NCI-H510A treated with DMSO at 0.1 percent for 48 hours (cell line): ENCODE measurements at regions not wholly inside any gene's neighbourhood (a gene's known extent, or its start where the extent isn't known, plus 50 kb on each side); places are given as distances from the start of the nearest gene placed in this dataset.
"Not testable (repeated sequence)": the region's sequence is repeated elsewhere in the genome, so short reads cannot be mapped to it uniquely, and the experiment has no call there.

Source experiments
- DNase-seq: peaks from one replicate; lab custom pipeline; 2025; lab: John Stamatoyannopoulos, UW

DNA sequence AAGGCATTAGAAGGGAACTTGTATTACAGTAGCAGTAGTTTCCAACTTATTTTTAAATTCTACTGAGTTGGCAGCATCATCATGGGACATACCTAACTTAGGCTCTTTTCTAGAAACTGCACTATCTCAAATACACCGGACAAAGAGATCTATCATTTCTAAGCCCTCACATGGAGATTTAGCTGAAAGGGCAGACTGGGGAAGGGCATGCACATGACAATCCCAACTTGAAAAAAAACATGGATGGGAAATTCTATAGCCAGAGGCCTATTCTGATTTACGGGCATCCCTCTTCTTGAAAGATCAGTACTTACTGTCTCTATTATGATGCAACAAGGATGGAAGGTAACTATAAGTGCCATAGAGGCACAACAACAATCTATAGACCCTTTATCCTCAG, 1328.6 kb downstream of the UQCRFS1 start:
- no peak for DNase-seq

DNA sequence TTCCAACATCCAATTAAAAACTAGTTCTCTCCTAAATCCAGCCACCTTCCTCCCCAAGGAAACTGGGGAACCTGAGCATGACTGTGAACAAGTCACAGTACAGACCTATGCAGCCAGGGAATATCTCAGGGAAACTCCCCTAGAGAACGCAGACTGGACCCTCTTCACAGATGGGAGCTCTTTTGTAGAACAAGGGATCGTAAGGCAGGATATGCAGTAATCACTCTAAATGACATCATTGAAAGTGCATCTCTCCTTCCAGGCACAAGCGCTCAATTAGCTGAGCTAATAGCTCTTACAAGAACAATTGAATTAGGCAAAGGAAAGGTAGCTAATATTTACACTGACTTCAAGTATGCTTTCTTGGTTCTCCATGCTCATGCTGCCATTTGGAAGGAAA, 1331.7 kb downstream of the UQCRFS1 start:
- no peak for DNase-seq

DNA sequence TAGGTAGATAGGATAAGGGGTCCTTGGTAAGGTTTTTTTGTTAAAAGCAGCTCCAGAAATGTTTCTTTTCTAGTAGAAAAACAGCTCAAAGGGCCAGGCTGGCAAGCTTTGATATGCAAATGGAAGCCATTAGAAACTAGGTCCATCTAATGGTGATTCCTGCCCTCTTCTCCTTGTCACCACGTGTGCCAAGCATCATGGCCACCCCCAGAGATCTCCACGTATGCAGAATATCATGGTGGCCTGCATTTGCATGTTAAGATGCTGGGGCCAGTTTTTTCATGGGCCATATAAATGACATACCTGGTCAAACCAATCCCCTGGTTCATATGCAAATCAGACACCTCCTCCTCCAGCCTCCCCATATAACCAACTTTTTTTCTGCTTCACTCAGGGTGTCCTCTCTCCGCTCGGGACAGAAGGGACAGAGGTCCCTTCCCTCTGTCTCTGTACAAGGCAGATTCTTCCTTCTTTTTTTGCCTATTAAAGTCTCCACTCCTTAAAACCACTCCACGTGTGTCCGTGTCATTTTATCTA, 1335.9 kb downstream of the UQCRFS1 start:
- no peak for DNase-seq

DNA sequence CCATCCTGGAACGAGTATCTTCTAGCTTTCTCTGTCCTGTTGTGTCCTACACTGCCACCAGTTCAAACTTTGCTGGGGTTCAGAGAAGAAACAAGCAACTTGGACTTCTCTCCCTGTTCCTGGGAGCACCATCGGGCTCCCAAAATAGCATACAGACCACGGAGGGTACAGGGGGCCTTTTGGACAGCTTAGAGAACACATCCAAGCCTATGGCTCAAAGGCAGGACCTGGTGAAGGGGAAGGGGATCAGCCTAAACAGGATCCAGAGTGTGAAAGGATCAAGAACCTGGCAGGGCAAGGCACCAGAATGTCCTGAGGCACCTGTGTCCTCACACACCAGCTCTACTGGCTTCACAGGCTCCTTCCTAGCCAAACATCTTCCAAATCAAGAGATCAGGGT, 1336.5 kb downstream of the UQCRFS1 start:
- DNase-seq: no peak

DNA sequence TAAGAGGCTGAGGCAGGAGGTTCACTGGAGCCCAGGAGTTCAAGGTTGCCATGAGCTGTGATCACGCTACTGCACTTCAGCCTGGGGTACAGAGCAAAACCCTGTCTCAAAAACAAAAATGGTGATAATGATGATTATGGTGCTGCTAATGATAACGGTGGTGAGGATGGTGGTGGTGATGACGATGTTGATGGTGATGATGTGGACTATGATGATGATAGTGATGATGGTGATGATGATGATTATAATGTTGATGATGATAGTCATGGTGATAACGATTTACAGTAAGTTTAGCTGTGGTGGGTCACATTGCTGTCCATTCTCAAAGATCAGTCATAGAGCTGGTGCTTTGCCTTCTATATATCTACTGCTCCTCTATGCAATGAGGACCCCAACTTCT, 1340.6 kb downstream of the UQCRFS1 start:
- no peak for DNase-seq

DNA sequence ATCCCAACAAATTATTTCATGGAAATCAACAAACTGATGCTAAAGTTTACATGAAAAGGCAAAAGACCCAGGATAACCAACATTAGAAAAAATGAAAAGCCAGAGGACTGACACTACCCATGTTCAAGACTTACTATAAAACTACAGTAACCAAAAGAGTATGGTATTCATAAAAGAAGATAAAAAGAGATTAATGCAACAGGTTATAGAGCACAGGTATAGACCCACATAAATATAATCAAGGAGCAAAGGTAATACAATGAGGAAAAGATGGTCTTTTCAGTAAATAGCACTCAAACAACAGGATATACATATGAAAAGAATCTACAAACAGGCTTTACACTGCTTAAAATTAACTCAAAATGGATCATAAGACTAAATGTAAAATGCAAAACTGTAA, 1342.7 kb downstream of the UQCRFS1 start:
- DNase-seq: no peak

DNA sequence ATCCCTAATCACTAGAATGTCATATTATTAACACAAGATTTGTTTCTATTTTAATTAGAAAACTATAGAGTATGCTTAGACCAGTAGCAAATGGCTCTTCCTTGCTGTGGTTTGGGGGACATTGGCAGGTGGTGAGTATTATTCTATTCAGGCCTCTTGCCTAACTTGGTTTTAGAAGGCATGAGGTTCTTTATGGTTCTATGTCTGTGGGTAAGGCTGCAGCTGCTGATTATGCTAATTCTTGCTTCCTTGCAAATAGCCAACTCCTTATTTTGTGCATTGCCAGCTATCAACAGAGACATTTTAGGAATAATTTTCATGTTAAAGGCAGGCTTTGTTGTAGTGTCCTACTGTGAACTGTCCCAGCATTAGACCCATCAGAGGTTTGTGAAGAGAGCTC, 1344.9 kb downstream of the UQCRFS1 start:
- DNase-seq: no peak

DNA sequence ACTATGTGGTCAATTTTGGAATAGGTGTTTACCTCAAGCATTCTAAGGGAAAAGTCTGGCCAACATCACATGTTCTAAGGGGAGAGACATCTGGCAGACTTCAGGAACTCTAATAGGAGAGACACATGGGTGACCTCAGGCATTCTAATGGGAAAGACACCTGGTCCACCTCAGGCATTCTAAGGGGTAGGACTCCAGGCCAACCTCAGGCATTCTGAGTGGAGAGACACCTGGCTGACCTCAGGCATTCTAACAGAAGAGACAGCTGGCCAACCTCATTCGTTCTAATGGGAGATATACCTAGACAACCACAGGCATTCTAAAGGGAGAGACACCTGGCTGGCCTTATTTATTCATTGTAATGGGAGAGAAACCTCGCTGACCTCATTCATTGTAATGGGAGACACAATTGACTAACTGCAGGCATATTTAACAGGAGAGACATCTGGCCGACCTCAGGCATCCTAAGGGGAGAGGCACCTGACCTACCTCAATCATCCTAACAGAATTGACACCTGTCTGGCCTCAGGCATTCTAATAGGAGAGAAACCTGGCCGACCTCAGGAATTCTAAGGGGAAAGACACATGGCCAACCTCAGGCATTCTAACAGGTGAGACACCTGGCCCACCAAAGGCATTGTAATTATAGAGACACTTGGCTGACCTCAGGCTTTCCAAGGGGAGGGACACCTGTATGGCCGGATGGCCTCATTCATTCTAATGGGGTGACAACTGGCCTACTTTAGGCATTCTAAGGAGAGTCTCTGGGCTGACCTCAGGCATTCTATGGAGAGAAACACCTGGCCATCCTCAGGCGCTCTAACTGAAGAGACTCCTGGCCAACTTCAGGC, 1346.8 kb downstream of the UQCRFS1 start:
- DNase-seq: no peak

DNA sequence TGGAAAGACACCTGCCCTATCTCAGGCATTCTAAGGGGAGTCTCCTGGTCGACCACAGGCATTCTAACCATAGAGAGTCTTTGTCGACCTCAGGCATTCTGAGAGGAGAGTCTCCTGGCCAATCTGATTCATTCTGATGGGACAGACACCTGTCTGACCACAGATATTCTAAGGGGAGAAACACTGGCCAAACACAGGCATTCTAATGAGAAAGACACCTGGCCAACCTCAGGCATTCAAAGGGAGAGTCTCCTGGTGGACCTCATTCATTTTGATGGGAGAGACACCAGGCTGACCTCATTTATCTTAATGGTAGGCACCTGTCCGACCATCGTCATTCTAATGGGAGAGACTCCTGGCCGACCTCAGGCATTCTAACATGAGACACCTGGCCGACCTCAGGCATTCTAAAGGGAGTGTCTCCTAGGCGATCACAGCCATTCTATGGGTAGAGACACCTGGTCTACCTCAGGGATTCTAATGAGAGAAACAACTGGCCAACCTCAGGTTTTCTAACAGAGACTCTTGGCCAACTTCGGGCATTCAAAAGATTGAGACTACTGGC, 1351.5 kb downstream of the UQCRFS1 start:
- no peak for DNase-seq

DNA sequence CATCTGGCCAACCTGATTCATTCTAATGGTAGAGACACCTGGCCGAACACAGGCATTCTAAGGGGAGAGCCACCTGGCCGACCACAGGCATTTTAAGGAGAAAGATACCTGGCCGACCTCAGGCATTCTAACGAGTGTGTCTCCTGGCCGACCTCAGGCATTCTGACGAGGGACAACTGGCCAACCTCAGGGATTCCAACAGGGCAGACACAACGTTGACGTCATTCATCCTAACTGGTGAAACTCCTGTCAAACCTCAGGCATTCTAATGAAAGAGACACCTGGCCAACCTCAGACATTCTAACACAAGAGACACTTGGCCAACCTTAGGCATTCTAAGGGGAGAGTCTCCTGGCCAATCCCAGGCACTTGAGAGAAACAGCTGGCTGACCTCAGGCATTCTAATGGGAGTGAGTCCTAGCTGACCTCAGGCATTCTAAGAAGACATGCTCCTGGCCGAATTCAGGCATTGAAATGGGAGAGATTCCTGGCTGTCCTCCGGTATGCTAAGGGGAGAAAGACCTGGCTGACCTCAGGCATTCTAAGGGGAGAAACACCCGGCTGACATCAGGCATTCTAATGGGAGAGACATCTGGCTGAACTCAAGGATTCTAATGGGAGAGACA, 1352.5 kb downstream of the UQCRFS1 start:
- DNase-seq: no peak

DNA sequence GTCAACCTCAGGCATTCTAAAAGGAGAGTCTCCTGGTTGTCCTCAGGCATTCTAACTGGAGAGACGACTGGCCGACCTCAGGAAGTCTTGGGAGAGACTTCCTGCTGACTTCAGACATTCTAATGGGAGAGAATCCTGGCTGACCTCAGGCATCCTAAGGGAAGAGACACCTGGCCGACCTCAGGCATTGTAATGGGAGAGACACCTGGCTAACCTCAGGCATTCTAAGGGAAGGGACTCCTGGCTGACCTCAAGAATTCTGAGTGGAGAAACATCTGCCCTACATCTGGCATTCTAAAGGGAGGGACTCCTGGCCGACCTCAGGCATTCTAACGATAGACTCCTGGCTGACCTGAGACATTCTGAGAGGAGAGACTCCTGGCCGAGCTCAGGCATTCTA, 1353.3 kb downstream of the UQCRFS1 start:
- no peak for DNase-seq

DNA sequence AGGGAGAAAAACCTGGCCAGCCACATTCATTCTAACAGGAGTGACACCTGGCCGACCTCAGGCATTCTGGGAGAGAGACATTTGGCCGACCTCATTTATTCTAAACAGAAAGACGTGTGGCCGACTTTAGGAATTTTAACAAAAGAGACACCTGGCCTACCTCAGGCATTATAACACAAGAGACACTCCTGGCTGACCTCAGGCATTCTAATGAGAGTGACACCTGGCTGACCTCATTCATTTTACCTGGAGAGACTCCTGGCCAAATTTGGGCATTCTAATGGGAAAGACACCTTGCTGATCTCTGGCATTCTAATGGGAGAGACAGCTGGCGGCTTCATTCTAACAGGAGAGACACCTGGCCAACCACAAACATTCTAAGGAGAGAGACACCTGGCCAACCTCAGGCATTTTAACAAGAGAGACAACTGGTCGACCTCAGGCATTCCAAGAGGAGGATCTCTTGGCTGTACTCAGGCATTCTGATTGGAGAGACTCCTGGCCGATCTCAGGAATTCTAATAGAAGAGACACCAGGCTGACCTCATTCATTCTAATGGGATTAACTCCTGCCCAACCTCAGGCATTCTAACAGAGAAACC, 1353.9 kb downstream of the UQCRFS1 start:
- DNase-seq: no peak

DNA sequence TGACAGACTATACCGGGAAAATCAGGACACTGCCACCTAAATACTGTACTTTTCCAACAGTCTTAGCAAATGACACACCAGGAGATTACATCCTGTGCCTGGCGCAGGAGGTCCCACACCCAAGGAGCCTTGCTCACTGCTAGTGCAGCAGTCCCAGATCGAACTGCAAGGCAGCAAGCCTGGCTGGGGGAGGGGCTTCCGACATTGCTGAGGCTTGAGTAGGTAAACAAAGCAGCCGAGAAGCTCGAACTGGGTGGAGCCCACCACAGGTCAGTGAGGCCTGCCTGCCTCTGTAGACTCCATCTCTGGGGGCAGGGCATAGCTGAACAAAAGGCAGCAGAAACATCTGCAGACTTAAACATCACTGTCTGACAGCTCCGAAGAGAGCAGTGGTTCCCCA, 1360.0 kb downstream of the UQCRFS1 start:
- DNase-seq: not testable (repeated sequence)

DNA sequence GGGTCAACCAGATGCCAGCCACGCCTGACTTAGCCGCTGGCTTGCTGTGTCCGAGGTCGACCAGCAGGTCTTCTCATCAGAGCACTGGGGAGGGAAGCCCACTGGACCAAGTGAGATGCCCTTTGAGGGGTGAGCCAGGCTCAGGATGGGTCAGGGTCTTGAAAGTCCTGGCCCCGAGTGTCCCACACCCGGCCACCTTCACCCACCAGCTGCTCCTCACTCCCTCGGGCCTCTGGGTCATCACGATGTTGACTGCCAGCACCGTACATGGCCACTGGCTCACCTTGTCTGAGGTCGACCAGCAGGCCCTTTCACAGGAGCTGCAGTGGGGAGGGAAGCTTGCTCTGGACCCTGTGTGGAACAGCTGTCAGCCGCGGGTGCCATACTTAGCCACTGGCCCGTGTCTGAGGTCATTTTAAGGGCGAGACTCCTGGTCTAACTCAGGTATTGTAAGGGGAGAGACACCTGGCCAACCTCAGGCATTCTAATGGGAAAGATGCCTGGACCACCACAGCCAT, 1361.3 kb downstream of the UQCRFS1 start:
- DNase-seq: no peak

DNA sequence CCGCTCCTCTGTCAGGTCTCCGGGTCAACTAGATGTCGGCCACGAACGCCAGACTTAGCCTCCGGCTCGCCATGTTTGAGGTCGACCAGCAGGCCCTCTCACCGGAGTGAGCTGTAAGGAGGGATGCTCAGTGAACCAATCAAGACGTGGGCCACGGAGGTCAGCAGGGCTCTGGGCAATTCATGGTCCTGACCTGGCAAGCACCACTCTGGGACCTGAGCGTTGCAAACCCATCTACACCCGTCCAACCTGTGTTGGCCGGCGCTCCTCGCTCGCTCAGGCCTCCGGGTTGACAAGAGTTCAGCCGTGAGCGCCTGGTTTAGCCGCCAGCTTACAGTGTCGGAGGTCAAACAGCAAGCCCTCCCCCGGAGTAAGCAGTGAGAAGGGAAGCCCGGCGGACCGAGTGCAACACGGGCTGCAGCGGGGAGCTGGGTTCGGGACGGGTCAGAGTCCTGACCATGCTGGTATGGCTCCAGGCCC, 1361.9 kb downstream of the UQCRFS1 start:
- no peak for DNase-seq

DNA sequence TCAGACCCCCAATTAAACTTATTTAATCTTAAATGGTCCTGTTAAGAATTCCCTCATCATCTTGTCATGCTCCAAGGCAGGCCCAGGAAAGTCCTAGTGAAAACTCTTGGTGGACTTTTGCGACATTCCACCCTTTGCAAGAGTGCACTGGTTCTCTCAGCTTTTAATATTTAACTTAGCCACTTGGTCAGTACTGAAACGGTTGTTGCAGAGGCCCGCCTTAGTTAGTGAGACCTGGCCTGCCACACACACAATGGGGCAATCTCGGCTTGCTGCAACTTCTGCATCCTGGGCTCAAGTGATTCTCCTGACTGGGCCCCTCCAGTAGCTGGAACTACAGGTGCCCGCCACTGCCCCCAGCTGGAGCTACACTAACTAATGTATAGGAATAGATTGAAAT, 1366.0 kb downstream of the UQCRFS1 start:
- DNase-seq: no peak

DNA sequence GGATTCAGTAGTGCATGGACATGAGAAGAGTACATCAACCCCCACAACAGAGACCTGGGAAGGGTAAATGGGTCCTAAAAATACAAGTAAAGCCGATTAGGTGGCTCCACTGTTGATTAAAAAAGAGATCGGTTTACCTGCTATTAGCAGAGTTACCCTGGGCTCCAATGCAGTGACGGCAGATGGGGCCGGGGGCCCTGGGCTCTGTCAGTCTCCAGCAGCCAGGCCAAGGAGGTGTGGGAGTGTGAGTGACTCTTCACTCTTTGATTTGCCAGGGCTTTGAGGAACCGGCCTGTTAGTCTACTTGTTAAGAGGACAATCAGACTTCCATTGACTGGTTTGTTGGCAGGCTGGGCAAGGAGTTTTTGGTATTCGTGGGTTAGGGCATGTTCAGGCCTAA, 1368.7 kb downstream of the UQCRFS1 start:
- DNase-seq: no peak

DNA sequence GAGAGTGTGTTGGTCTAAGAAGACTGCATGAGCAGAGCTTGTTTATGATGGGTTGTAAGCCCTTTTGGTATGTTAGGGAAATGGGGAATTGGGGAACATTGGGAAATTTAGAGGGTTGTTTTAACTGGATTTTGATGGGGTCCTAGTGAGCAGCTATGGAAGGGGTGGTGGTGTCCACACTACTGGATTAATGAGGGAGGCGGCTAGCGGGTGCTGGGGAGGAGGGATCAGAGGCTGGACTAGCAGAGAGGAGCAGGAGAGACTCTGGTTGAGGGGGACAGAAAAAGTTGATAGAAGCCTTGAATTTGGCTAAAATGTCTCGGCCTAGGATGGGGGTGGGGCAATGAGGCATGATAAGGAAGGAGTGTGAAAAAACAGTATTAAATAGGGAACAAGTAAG, 1369.1 kb downstream of the UQCRFS1 start:
- DNase-seq: no peak

DNA sequence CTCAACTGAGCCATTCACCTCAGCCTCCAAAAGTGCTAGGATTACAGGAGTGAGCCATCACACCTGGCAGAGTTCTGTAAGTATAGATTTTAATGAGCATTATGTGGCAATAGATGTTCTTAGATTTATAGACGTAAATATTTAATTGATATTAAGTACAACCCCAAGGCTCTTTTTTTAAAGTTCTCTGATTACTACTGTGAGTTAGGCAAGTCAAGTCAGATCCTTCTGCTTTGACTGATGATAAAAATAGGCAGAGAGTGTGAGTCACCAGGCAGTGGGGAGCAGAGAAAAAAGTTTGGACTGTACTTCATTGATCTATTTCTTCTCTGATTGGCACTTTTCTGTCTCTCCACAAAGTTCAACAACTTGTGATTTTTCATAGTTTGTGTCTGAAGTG, 1379.9 kb downstream of the UQCRFS1 start:
- DNase-seq: no peak

DNA sequence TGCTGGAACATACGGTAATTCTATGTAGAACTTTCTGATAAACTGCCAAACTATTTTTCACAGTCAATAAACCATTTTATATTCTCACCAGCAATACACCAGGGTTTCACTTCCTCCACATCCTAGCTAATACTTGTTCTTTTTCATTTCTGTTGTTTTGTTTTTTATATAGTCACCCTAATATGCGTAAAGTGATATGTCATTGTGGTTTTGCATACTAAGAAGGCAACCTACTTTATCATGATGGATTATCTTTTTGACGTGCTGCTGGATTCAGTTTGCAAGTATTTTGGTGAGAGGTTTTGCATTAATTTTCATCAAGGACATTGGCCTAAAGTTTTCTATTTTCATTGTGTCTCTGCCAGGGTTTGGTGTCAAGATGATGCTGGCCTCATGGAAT, 1384.1 kb downstream of the UQCRFS1 start:
- no peak for DNase-seq

DNA sequence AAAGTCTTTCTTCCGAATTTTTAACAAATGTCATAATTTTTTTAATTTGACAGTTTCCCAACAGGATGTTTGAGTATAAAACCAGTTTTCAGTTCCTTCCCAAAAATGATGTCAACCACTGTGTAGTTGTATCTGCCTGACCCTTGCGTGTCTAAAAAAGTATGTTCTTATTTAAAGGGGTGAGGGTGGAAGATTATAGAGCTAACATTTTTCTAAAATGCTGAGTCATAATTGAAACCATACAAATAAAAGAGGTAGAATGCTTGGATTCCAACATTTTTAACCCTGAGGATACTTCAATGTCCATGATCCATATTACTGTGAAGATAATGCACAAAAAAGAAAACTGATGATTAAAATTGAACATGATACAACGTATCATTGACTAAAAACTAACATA, 1388.8 kb downstream of the UQCRFS1 start:
- DNase-seq: no peak

DNA sequence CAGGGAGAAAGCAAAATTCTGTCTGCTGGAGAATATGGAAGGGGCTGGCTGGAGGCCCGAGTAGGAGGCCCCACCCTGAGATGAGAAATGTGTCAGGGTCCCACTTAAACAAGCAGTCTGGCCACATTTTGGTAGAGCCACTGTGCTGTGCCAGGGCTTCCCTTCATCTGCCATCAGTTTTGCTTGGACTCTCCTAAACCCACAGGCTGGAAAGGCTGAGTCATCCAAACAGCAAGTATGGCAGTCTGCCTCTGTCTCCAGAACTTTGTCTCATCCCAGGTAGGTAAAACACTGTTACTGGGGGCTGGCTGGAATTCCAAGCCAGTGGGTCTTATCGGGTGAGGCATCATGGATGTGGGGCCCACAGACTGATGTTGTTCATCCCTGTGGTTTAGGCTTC, 1390.6 kb downstream of the UQCRFS1 start:
- no peak for DNase-seq
